ENCODE measurements at regions not wholly inside any gene's neighbourhood (a gene's known extent, or its start where the extent isn't known, plus 50 kb on each side); places are given as distances from the start of the nearest gene placed in this dataset.
A peak's percentile ranks its signal among the peaks of the same experiment; 100 is the strongest.

DNA sequence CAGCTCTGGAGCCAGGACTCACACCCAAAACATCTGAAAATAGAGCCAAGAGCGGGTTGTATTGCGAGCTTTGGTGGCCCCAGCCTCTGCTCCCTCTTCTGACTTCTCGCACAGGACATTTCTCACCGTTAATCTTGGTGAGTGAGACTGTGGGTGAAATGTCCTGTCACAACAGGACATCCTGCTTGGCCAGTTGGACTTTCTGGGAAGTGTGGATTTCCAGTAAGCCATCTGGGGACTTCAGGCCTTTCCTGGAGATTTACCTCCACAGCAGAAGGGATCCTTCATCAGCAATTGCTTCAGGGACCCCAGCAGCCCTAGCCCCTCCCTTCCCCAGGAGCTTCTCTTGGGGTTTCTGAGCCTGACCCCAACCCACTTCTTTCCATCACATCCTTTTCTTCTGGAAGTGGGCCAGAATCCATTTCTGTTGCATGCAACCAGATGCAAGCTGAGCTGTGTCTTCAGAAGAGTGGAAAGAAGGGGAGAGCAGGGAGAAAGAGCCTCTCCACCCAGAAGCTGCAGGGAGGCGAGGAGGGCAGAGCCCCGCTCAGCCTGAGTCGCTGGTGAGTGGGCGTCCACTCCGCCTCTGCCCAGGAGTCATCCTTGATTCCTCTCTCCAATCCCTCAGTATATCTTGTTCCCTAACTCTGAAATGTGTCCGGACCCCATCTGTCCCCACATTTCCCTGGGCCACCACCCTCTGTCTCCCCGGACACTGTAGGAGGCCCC lies 50.3 kb upstream of the GADD45G start:
- no peak for DNase-seq

DNA sequence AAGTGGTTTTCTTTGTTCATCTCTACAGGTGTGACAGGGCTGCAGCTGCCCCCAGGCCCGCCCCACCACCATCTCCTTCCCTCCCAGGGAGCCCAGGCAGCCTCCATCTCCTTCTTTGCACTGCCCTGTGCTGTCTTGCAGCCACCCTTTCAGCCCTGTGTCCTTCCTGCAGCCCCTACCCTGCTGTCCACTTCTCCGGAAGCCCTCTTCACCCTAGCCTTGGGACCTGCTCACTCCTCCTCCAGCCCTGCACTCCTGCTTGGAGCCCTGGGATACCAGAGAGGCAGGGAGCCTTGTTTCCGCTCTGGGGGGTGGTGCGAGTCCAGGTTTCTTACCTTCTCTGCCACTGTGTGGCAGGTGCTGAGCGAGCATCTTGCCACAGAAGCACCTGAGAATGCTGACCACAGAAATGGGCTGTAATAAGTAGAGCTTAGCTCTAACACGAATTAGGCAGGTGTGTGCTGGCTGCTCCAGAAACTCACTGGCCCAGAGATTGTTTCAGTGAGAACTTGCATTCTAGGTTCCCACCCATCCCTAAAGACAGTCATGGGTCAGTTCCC lies 51.3 kb upstream of the GADD45G start:
- DNase-seq = no peak

DNA sequence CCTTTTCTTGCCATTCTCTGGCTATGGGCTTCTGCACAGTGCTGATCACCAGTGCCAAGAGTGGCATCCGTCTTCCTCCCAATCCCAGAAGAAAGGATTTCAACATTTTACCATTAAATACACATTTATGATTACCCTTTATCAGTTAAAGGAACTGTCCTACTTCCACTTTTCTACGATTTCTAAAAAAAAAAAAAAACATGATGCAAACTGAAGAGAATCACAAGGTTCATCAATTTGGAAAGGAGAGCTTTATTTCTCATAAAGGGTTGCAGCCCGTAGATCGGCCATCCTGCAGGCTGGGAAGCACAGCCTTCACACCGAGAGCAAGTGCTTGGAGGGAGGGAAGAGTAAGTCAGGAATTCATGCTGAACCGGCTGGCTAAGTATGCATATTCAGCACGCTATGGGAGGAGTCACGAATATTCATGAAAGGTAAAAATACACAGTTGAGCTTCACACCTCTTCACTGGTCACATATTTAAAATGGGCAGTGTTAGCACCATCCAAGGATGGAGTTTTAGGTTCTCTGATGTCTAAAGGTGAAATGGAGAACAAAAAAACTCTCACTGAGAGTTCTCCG lies 52.5 kb upstream of the SEMA4D start:
- no peak for DNase-seq

DNA sequence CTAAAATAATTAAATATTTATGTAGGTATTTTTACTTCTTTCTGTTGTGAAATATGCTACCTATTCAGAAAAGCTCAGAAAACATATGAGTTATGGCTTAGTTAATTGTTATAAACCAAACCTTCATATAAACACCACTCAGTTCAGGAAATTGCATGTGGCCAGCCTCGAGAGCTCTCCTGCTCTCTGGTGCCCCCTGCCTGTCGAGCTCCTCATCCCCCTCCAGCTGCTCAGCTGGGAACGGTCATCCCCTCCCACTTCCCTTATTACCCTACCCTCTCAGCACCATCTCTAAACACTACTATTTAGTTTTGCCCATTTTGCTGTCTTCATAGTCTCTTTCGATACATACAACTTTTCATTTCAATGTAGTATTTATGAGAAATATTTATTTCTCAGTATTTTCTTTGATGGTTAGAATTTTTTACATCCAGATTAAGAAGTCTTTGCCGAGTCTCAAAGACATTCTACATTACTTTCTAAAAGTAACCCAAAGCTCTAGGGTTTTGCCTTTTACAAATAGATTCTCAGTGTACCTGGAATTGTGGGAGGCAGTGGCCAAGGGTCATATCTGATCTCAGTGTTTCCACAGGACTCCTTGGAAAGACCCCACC lies 51.2 kb upstream of the SEMA4D start:
- DNase-seq = peak; percentile 68

DNA sequence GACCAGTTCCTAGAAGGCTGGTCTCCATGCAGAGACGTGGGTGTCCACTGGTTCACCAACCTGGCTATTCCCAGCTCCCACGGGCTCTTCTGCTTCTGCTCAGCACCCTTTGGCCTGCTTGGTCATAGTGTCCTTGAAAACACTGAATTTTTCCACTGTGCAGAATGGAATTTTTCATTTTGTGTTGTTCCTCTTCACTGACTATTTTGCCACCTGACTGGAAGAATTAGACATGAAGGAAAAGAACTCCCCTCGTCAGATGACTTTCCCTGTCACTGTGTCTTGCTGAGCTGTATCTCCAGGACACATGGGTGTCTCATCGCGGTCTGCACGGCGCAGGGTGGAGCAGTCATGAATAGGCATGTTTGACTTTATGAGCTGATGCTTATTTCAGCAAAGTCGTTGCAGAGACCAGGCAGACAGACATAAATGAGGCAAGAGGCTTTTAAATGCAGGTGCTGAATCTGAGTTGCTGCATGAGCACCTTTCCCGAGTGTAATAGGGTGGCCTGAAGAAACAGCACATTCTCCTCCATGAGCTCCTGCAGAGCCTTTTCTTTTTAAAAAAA lies 50.2 kb upstream of the SEMA4D start:
- no peak for DNase-seq
